Activated CD4-positive, CD25-positive, alpha-beta regulatory T cell treated with anti-CD3 and anti-CD28 coated beads, Interleukin-2, amount 50 U/mL, for 72 hours (primary cell): ENCODE measurements at regions not wholly inside any gene's neighbourhood (a gene's known extent, or its start where the extent isn't known, plus 50 kb on each side); places are given as distances from the start of the nearest gene placed in this dataset.
"Not testable (repeated sequence)": the region's sequence is repeated elsewhere in the genome, so short reads cannot be mapped to it uniquely, and the experiment has no call there.

ENCODE experiments used
- DNase-seq: peaks from one replicate; pipeline ENCODE4 v3.0.0; 2021

- DNase-seq, result no peak
Measured at GRCh38 chr14:105742531-105742848, 216.1 kb downstream of the TMEM121 start.

DNA sequence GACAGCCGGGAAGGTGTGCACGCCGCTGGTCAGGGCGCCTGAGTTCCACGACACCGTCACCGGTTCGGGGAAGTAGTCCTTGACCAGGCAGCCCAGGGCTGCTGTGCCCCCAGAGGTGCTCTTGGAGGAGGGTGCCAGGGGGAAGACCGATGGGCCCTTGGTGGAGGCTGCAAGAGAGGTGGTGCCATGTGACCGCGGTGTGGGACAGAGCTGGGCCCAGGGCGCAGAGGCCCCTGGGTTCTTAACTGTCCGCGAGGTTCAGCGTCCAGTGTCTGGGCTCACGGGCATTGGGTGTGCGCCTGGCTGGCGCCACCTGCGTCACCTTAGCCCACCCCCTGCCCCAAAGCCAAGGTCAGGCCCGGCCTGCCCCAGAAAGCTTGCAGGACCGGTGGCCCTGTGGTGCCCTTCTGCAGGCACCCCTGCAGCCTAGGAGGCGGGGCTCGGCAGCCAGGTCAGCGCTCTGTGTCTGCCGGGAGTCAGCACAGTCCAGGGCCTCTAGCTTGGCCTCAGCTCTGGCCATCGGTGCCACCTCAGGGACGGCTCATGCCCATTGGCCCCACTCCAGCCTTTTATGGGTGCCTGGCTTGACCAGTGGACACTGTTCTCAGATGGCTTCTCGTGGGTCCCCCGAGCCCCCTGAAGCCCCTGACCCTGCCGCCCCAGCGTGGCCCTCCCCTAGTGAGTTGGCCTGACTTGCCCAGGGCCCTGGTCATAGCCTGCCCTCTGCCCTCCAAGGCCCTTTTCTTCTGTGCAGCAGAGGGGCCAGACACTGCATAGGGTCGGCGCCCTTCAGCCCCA, 216.7 kb downstream of the TMEM121 start:
- DNase-seq, result not testable (repeated sequence)

DNA sequence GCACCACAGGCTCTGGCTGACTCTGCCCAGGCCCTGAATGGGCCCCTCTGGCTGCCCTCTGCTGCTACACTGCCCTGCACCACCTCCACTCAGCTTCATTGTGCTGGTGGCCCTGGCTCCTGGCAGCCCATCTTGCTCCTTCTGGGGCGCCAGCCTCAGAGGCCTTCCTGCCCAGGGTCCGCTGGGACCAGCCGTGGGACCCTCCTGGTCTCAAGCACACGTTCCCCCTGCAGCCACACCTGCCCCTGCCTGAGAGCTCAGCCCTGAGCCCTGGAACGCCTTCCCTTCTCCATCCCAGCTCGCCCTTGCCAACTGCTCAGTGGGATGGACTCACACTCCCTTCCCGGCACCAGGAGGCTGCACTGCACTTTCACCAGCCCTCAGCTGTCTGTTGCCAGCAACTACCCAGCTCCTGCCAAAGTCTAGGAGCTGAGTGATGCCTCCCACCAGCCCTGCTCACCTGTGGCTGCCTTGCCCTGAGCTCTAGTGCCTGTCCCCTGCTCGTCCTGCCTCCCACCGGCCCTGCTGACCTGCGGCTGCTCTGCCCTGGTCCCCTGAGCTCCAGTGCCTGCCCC, 217.9 kb downstream of the TMEM121 start:
- not testable (repeated sequence) for DNase-seq

GRCh38 chr14:105745433-105746123, 219.2 kb downstream of the TMEM121 start:
- no peak for DNase-seq

GRCh38 chr14:105746124-105746514, 219.7 kb downstream of the TMEM121 start:
- DNase-seq, result no peak

- DNase-seq, result not testable (repeated sequence)
Measured at GRCh38 chr14:105746800-105747502, 220.6 kb downstream of the TMEM121 start.

- not testable (repeated sequence) for DNase-seq
Measured at GRCh38 chr14:105747503-105748203, 221.3 kb downstream of the TMEM121 start.

GRCh38 chr14:105748204-105748578, 221.8 kb downstream of the TMEM121 start:
- DNase-seq, result no peak

DNA sequence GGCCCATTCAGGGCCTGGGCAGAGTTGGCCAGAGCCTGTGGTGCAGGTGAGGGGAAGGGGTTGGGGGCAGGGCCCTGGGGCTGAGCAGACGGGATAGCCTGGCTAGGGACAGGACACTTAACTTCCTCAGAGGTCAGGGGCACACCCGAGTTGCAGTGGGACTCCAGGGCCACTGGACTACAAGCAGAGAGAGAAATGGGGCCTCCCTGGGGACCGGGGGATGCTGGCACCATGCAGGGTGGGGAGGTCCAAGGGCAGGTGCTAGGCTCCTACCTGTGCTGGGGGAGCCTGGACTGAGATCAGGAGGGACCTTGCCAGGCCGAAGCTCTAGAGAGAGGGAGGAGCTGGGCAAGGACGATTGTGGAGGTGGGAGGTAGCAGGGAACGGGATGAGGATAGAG, 222.3 kb downstream of the TMEM121 start:
- DNase-seq, result not testable (repeated sequence)

DNA sequence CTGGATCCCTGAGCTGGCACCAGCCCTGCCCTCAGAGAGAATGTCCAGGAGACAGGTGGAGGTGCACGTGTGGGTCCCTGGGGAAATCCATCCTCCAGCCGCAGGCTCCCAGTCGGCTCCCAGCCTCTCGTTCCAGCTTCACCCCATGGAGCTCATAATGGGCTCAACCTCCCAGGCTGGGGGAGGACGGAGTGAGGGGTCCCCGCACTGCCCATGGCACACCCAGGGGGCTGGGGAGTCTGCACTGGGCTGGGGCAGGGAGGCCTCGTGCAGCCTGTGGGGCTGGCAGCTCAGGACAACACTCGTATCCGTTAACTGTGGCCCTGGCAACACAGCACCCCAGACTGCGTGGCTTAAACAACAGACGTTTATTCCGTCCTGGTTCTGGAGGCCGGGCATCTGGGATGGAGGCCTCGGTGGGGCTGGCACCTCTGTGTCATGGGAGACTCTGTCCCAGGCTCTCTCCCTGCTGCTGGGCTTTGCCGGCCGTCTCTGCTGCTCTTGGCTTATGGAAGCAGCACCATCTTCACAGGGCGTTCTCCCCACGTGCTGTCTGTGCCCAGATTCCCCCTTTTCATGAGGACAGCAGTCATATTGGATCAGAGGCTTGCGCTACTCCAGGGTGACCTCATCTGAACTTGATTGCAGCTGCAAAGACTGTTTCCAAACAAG, 223.6 kb downstream of the TMEM121 start:
- not testable (repeated sequence) for DNase-seq

- DNase-seq, result not testable (repeated sequence)
Measured at GRCh38 chr14:105751291-105751751, 224.9 kb downstream of the TMEM121 start.

- not testable (repeated sequence) for DNase-seq
Measured at GRCh38 chr14:105752420-105752819, 226.0 kb downstream of the TMEM121 start.

DNA sequence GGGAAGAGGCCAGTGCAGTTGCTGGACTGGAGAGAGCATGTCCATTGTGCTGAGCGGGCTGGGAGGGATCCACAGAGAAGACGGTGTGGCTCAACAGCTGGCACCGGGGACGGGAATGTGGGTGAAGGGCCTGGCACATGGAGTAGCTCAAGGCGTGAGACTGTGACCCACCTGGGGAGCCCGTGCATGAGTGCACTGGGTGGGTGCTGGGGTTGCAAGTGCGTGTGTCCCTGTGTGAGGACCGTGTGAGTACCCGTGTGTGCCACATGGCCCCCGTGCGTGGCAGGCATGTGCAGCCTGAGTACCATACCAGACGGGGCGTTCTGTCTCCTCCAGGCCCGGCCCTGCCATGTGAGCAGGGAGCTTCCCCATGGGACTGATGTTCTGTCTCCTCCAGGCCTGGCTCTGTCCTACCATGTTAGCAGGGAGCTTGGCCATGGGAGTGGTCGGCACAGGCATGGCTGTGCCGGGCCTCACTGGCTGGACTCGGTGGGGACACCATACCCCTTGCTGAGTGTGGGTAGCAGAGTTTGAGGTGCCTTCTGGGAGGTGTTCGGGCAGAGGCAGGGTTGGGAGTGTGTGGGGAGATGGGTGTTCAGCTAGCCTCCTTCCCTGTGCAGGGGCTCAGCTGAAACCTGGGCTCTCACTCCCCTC, 234.4 kb downstream of the TMEM121 start:
- DNase-seq, result peak; percentile 18

DNA sequence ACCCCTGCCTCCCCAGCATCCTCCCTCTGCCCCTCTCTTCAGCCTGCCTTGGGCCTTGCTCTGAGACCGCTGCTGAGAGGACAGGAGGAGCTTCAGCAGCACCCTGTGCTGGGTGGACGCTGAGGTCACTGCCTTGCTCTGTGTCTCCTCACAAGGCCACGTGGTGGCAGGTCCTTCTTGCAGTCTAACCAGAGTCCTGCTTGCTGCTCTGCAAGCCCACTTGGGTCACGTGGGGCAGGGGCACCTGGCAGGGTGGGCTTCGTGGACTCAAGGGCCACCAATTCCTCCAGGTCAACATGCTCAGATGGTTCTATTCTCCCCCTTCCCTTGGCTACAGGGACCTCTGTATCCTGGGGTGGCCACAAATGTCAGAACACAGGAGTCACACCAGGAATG, 235.0 kb downstream of the TMEM121 start:
- not testable (repeated sequence) for DNase-seq

GRCh38 chr14:105761842-105762241, 235.5 kb downstream of the TMEM121 start:
- peak; percentile 20 for DNase-seq

DNA sequence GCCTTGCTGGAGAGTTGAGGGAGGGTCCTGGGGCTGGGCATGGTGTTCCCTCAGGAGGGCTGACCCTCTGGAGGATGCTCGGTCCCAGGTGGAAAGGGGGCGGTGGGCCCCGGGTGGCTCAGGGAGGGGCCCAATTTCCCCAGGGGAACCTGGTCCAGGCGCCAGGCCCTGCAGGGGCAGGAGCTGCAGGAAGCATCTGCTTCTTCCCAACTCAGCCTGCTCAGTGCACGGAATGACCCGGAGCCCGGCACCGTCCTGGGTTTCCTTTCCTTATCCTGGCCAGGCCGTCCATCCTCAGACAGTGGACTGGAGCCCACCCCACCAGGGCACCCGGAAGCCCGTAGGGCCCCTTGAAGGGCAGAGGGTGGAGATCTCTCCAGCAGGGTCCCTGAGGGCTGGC, 235.9 kb downstream of the TMEM121 start:
- DNase-seq, result not testable (repeated sequence)

GRCh38 chr14:105764254-105764901, 238.0 kb downstream of the TMEM121 start:
- not testable (repeated sequence) for DNase-seq

DNA sequence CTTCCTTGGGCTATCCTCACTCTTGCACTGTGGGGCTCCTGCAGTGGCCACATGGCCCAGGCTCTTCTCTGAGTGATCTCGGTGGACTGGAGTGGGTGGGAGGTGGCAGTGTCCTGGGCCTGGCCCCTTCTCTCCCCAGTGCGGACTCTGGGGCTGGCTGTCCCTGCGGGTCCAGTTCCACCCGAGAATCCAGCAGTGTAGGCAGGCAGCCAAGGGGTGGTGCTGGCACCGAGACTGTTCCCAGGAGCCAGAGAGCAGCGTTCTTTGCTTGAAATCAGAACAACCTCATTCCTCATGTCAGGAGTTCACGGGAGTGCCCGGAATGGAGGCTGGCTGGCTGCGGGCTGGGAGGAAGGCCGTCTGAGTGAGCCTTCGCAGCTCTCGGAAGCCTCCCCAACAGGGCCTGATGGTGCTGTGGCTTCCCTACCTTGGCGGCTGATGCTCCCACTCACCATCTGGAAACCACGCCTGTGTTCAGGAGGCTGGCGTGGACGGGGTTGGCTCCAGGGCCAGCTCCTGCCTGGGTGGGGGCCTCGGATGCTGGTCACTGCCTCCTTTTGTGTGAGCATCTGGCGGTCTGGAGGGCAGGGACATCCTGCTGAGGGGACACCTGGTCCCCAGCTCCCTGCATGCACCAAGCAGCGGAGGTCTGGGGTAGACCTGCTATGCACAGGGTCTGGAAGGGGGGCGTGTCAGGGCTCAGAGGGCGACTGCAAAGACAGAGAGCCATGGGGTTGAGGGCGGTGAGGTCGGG, 238.9 kb downstream of the TMEM121 start:
- not testable (repeated sequence) for DNase-seq

DNA sequence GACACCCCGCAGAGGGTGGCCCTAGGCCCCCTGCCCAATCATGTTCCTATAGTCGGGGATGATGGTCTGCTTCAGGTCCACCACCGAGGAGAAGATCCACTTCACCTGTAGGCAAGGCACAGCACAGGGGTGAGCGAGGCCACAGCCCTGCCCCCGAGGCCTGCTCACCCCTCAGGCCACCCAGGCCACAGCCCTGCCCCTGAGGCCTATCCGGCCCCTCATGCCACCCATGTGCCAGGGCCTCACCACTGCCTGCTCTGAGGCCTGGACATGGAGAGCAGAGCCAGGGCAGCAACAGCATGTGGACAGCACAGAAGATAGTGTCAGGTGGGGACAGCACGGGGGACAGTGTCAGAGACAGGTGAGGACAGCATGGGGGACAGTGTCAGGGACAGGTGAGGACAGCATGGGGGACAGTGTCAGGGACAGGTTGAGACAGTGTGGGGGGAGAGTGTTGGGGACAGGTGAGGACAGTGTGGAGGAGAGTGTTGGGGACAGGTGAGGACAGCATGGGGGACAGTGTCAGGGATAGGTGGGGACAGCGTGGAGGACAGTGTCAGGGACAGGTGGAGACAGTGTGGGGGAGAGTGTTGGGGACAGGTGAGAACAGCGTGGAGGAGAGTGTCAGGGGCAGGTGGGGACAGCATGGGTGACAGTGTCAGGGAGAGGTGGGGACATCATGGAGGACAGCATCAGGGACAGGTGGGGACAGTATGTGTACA, 239.7 kb downstream of the TMEM121 start:
- no peak for DNase-seq
